Hepatocyte (in vitro differentiated cells): ENCODE measurements at regions not wholly inside any gene's neighbourhood (a gene's known extent, or its start where the extent isn't known, plus 50 kb on each side); places are given as distances from the start of the nearest gene placed in this dataset.

Experiments used
- DNase-seq: peaks from one replicate; pipeline ENCODE4 v3.0.0-alpha.2; 2016; ENCODE audit warnings: low spot score
- H2AFZ ChIP-seq: fragments of 200-600 bp; sonication (generic); 2 replicates; pipeline ENCODE4 v1.6.0; 2016; ENCODE audit warnings: antibody characterized with exemption, mild to moderate bottlenecking
- H3K27ac ChIP-seq: fragments of 200-600 bp; sonication (generic); 2 replicates; pipeline ENCODE4 v1.5.1; 2016; ENCODE audit warnings: mild to moderate bottlenecking
- H3K27me3 ChIP-seq: fragments of 200-600 bp; sonication (generic); 2 replicates; pipeline ENCODE4 v1.6.1; 2016
- H3K36me3 ChIP-seq: fragments of 200-600 bp; sonication (generic); replicated peaks from 2 replicates; pipeline ENCODE4 v1.5.1; 2016; ENCODE audit warnings: low read depth; ENCODE audit not compliant: insufficient read depth
- H3K4me1 ChIP-seq: fragments of 200-600 bp; sonication (generic); 2 replicates; pipeline ENCODE4 v1.5.1; 2016; ENCODE audit warnings: mild to moderate bottlenecking, moderate library complexity; ENCODE audit not compliant: insufficient read depth
- H3K4me2 ChIP-seq: fragments of 200-600 bp; sonication (generic); 2 replicates; pipeline ENCODE4 v1.6.0; 2016
- H3K4me3 ChIP-seq: fragments of 200-600 bp; sonication (generic); 2 replicates; pipeline ENCODE4 v1.5.1; 2016; ENCODE audit warnings: mild to moderate bottlenecking
- H3K79me2 ChIP-seq: fragments of 200-600 bp; sonication (generic); 2 replicates; pipeline ENCODE4 v1.6.0; 2017; ENCODE audit warnings: mild to moderate bottlenecking
- H3K9me2 ChIP-seq: fragments of 200-600 bp; sonication (generic); replicated peaks from 2 replicates; pipeline ENCODE4 v1.6.0; 2017; ENCODE audit warnings: mild to moderate bottlenecking; ENCODE audit not compliant: insufficient read depth
- H3K9me3 ChIP-seq: fragments of 200-600 bp; sonication (generic); 2 replicates; pipeline ENCODE4 v1.5.1; 2016; ENCODE audit warnings: low read depth, mild to moderate bottlenecking
- H4K20me1 ChIP-seq: fragments of 200-600 bp; sonication (generic); 2 replicates; pipeline ENCODE4 v1.6.0; 2016; ENCODE audit warnings: mild to moderate bottlenecking; ENCODE audit not compliant: insufficient read depth, poor library complexity, severe bottlenecking
- CTCF ChIP-seq: fragments of 200-600 bp; sonication (generic); IDR thresholded peaks from 2 replicates; pipeline ENCODE4 v1.5.1; 2016; ENCODE audit warnings: antibody characterized with exemption, mild to moderate bottlenecking; ENCODE audit not compliant: poor library complexity
- EZH2 ChIP-seq: fragments of 200-600 bp; sonication (generic); IDR thresholded peaks from 2 replicates; pipeline ENCODE4 v1.6.1; 2016; ENCODE audit warnings: antibody characterized with exemption, mild to moderate bottlenecking, borderline replicate concordance
- EZH2phosphoT487 ChIP-seq: fragments of 200-600 bp; sonication (generic); IDR thresholded peaks from one replicate; pipeline ENCODE4 v1.6.1; 2018; ENCODE audit warnings: antibody characterized with exemption, mild to moderate bottlenecking, low read depth, moderate library complexity; ENCODE audit not compliant: unreplicated experiment, severe bottlenecking
- WGBS: methylation state at CpG from one replicate; pipeline ENCODE4 v1.1.6; 2016; ENCODE audit warnings: low lambda C conversion rate; ENCODE audit errors: missing lambda C conversion rate; 5-methylcytosine and 5-hydroxymethylcytosine counted together

DNA sequence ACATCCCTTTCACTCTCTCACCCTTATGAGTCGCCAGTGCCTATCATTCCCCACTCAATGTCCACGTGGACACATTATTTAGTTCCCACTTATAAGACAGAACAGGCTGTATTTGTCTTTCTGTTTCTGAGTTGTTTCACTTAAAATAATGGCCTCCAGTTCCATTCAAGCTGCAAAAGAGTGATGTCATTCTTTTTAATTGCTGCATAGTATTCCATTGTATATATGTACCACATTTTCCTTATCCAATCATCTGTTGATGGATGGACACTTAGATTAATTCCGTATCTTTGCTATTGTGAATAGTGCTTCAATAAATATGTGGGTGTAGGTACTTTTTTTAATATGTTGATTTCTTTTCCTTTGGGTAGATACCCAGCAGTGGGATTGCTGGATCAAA, 79.1 kb downstream of the ZNF365 start:
- H3K27me3 ChIP-seq = no peaks in the 10 kb centered on the region
- no peak overlapping the region for H3K4me2 ChIP-seq
- H3K79me2 ChIP-seq = no peaks in the 10 kb centered on the region
- H3K4me1 ChIP-seq = peaks cover 5% of the 10 kb centered on the region
- H3K27ac ChIP-seq = no peak overlapping the region
- H4K20me1 ChIP-seq = no peaks in the 10 kb centered on the region
- H2AFZ ChIP-seq = no peak overlapping the region
- TF ChIP-seq EZH2 = no peak
- no peak for TF ChIP-seq CTCF
- TF ChIP-seq EZH2phosphoT487 = no peak
- H3K4me3 ChIP-seq = no peak overlapping the region
- DNase-seq = no peak
- no peaks in the 10 kb centered on the region for H3K9me2 ChIP-seq
- H3K36me3 ChIP-seq = no peaks in the 10 kb centered on the region
- 95% methylated on average over 3 of the region's 3 CpGs for whole genome bisulfite sequencing
- peaks cover 4% of the 10 kb centered on the region for H3K9me3 ChIP-seq

DNA sequence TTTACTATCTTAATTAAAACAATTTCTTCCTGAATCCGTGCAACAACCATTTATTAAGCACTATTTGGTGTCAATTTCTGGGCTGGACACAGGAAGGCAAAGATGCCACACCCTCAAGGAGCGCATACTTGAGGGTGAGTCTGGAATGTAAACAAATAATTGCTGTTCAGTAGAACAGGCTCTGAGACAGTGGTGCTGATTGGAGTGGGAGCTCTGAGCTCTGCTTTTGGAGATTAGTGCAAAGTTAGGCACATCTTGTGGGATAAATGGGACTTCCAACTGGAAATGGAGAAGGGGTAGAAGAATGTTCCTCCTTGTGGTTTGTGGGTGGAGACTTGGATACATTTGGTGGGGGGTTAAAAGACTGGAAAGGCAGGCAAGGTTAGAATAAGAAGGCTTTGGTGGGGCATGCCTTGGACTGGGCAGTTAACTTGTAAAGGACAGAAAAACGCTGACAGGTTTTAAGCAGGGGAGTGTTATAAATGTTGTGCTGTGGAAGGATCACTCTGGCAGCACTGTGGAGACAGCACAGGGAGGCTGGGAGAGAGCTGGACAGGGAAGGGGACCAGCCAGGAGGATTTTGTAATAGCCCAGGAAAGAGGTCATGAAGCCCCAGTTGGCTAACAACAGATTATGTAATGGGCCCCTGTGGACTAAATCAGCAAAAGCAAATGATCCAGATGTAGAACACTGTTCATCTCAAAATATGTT, 80.7 kb downstream of the ZNF365 start:
- Histone ChIP-seq H3K36me3 (no peaks in the 10 kb centered on the region), H3K9me3 (peaks cover 4% of the 10 kb centered on the region), H3K4me3 (no peak overlapping the region), H3K4me1 (peaks cover 10% of the 10 kb centered on the region), H3K79me2 (no peaks in the 10 kb centered on the region), H3K4me2 (no peak overlapping the region), H3K27ac (peak overlapping the region; percentile 25), H2AFZ (no peak overlapping the region), H4K20me1 (no peaks in the 10 kb centered on the region), H3K9me2 (no peaks in the 10 kb centered on the region), H3K27me3 (no peaks in the 10 kb centered on the region)
- 54% methylated on average over 3 of the region's 3 CpGs for WGBS
- TF ChIP-seq EZH2phosphoT487 (no peak), EZH2 (no peak), CTCF (no peak)
- peak; percentile 16 for DNase-seq

DNA sequence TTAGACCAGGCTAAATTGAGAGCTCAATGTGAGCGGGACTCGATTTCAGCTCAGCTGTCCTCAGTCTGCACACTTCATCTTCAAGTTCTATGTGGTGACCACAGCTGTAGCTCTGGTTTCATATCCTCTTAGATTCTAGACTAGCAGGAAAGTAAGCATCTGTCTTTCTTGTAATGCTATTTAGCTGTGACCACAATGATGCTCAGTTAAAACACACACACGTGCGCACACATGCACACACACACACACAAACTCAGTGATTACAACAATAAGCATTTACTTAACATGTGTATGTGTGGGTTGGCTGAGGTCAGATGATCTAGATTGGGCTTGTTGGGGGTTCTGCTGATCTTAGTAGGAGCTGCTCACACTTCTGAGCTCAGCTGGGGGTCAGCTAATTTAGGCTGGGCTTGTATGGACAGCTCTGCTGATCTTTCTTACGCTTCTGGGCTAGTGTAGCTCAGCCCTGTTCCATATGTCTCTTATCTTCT, 82.5 kb downstream of the ZNF365 start:
- 95% methylated on average over 5 of the region's 5 CpGs for WGBS
- DNase-seq = no peak
- no peaks in the 10 kb centered on the region for H3K36me3 ChIP-seq
- H3K27me3 ChIP-seq = no peaks in the 10 kb centered on the region
- H4K20me1 ChIP-seq = no peaks in the 10 kb centered on the region
- H3K9me2 ChIP-seq = no peaks in the 10 kb centered on the region
- no peak overlapping the region for H2AFZ ChIP-seq
- H3K79me2 ChIP-seq = no peaks in the 10 kb centered on the region
- TF ChIP-seq CTCF (no peak), EZH2phosphoT487 (no peak), EZH2 (no peak)
- H3K4me2 ChIP-seq = no peak overlapping the region
- no peak overlapping the region for H3K4me3 ChIP-seq
- peaks cover 10% of the 10 kb centered on the region for H3K4me1 ChIP-seq
- H3K9me3 ChIP-seq = peaks cover 4% of the 10 kb centered on the region
- H3K27ac ChIP-seq = no peak overlapping the region
